DOHH2 (cell line): ENCODE measurements at regions not wholly inside any gene's neighbourhood (a gene's known extent, or its start where the extent isn't known, plus 50 kb on each side); places are given as distances from the start of the nearest gene placed in this dataset.

Experiments used
- H3F3A ChIP-seq: fragments of 200-600 bp; sonication (generic), shearing (Covaris generic); 2 replicates; pipeline ENCODE4 v1.6.0; 2016; ENCODE audit warnings: antibody characterized with exemption, mild to moderate bottlenecking; ENCODE audit not compliant: control insufficient read depth, insufficient read depth
- H3K27ac ChIP-seq: fragments of 200-600 bp; sonication (generic); 2 replicates; pipeline ENCODE4 v1.5.1; 2014; ENCODE audit warnings: low read depth, mild to moderate bottlenecking, low read length, moderate library complexity
- H3K27me3 ChIP-seq: fragments of 200-600 bp; sonication (generic); 2 replicates; pipeline ENCODE4 v1.6.1; 2014; ENCODE audit warnings: mild to moderate bottlenecking, low read length, mixed read lengths; ENCODE audit not compliant: control insufficient read depth
- H3K36me3 ChIP-seq: fragments of 200-600 bp; sonication (generic); 2 replicates; pipeline ENCODE4 v1.6.1; 2014; ENCODE audit warnings: mild to moderate bottlenecking, low read length, moderate library complexity, mixed read lengths; ENCODE audit not compliant: control insufficient read depth
- H3K4me1 ChIP-seq: fragments of 200-600 bp; sonication (generic); 2 replicates; pipeline ENCODE4 v1.6.1; 2014; ENCODE audit warnings: mild to moderate bottlenecking, low read length, mixed read lengths; ENCODE audit not compliant: control insufficient read depth
- H3K4me2 ChIP-seq: fragments of 200-600 bp; sonication (generic); 2 replicates; pipeline ENCODE4 v1.6.0; 2014; ENCODE audit warnings: mild to moderate bottlenecking, low read length, moderate library complexity
- H3K4me3 ChIP-seq: fragments of 200-600 bp; sonication (generic); 2 replicates; pipeline ENCODE4 v1.5.1; 2014; ENCODE audit warnings: mild to moderate bottlenecking, low read length, mixed read lengths
- H3K79me2 ChIP-seq: fragments of 200-600 bp; sonication (generic); 2 replicates; pipeline ENCODE4 v1.6.1; 2014; ENCODE audit warnings: mild to moderate bottlenecking, low read length, mixed read lengths; ENCODE audit not compliant: control insufficient read depth
- H3K9me2 ChIP-seq: fragments of 200-600 bp; sonication (generic); replicated peaks from 2 replicates; pipeline ENCODE4 v1.6.1; 2014; ENCODE audit warnings: mild to moderate bottlenecking, low read length, mixed read lengths; ENCODE audit not compliant: control insufficient read depth
- H3K9me3 ChIP-seq: fragments of 200-600 bp; sonication (generic); 2 replicates; pipeline ENCODE4 v1.6.1; 2014; ENCODE audit warnings: antibody characterized with exemption, low read length, mixed read lengths; ENCODE audit not compliant: control insufficient read depth, insufficient read depth
- H4K20me1 ChIP-seq: fragments of 200-600 bp; sonication (generic); 2 replicates; pipeline ENCODE4 v1.6.0; 2014; ENCODE audit warnings: low read depth, mild to moderate bottlenecking, antibody characterized with exemption, low read length, moderate library complexity; ENCODE audit not compliant: control insufficient read depth, insufficient read depth
- EZH2phosphoT487 ChIP-seq: fragments of 200-600 bp; sonication (generic); IDR thresholded peaks from 2 replicates; pipeline ENCODE4 v1.6.1; 2017; ENCODE audit warnings: borderline replicate concordance, mild to moderate bottlenecking, antibody characterized with exemption, low read length, moderate library complexity, mixed read lengths
- TF ChIP-seq, protein P1 (sequence below): fragments of 200-600 bp; sonication (generic); IDR thresholded peaks from one replicate; pipeline ENCODE4 v1.5.1; 2014; ENCODE audit warnings: antibody characterized with exemption, mild to moderate bottlenecking, low read depth, low read length; ENCODE audit not compliant: poor library complexity, severe bottlenecking

- H3K27ac ChIP-seq, result no peak overlapping the region
- no peak overlapping the region for H3K4me3 ChIP-seq
- H3K36me3 ChIP-seq, result no peaks in the 10 kb centered on the region
- H3K9me2 ChIP-seq, result no peaks in the 10 kb centered on the region
- H3F3A ChIP-seq, result no peaks in the 10 kb centered on the region
- no peaks in the 10 kb centered on the region for H3K79me2 ChIP-seq
- H3K9me3 ChIP-seq, result no peaks in the 10 kb centered on the region
- H3K27me3 ChIP-seq, result no peaks in the 10 kb centered on the region
- no peaks in the 10 kb centered on the region for H4K20me1 ChIP-seq
- H3K4me2 ChIP-seq, result no peak overlapping the region
- TF ChIP-seq EZH2phosphoT487, result no peak
- TF ChIP-seq, protein P1, sequence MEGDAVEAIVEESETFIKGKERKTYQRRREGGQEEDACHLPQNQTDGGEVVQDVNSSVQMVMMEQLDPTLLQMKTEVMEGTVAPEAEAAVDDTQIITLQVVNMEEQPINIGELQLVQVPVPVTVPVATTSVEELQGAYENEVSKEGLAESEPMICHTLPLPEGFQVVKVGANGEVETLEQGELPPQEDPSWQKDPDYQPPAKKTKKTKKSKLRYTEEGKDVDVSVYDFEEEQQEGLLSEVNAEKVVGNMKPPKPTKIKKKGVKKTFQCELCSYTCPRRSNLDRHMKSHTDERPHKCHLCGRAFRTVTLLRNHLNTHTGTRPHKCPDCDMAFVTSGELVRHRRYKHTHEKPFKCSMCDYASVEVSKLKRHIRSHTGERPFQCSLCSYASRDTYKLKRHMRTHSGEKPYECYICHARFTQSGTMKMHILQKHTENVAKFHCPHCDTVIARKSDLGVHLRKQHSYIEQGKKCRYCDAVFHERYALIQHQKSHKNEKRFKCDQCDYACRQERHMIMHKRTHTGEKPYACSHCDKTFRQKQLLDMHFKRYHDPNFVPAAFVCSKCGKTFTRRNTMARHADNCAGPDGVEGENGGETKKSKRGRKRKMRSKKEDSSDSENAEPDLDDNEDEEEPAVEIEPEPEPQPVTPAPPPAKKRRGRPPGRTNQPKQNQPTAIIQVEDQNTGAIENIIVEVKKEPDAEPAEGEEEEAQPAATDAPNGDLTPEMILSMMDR, result no peak
- H3K4me1 ChIP-seq, result no peaks in the 10 kb centered on the region
These were observed 226.2 kb downstream of the ACKR3 start for GRCh38 chr2:236795861-236796219.

GRCh38 chr2:236796236-236796635 is 226.6 kb downstream of the ACKR3 start:
- no peaks in the 10 kb centered on the region for H3K79me2 ChIP-seq
- no peak overlapping the region for H3K4me2 ChIP-seq
- no peaks in the 10 kb centered on the region for H3K9me2 ChIP-seq
- no peaks in the 10 kb centered on the region for H3F3A ChIP-seq
- TF ChIP-seq EZH2phosphoT487, result no peak
- TF ChIP-seq, protein P1, result no peak
- H3K4me3 ChIP-seq, result no peak overlapping the region
- no peaks in the 10 kb centered on the region for H3K36me3 ChIP-seq
- H4K20me1 ChIP-seq, result no peaks in the 10 kb centered on the region
- no peaks in the 10 kb centered on the region for H3K27me3 ChIP-seq
- H3K9me3 ChIP-seq, result no peaks in the 10 kb centered on the region
- H3K4me1 ChIP-seq, result no peaks in the 10 kb centered on the region
- no peak overlapping the region for H3K27ac ChIP-seq

- Histone ChIP-seq H3K9me3 (no peaks in the 10 kb centered on the region), H3K9me2 (no peaks in the 10 kb centered on the region)
These were observed 227.8 kb downstream of the ACKR3 start for GRCh38 chr2:236797411-236797810.

More at GRCh38 chr2:236797411-236797810, 227.8 kb downstream of the ACKR3 start:
- Histone ChIP-seq H3K4me2 (no peak overlapping the region), H3K36me3 (no peaks in the 10 kb centered on the region), H3K27ac (no peak overlapping the region), H4K20me1 (no peaks in the 10 kb centered on the region), H3F3A (no peaks in the 10 kb centered on the region), H3K79me2 (no peaks in the 10 kb centered on the region), H3K4me1 (no peaks in the 10 kb centered on the region), H3K4me3 (no peak overlapping the region), H3K27me3 (no peaks in the 10 kb centered on the region)
- TF ChIP-seq, protein P1, result no peak
- no peak for TF ChIP-seq EZH2phosphoT487
